GM13977 (cell line): ENCODE measurements at regions not wholly inside any gene's neighbourhood (a gene's known extent, or its start where the extent isn't known, plus 50 kb on each side); places are given as distances from the start of the nearest gene placed in this dataset.

Experiments used
- DNase-seq: peaks from one replicate; pipeline ENCODE4 v3.0.0; 2012; ENCODE audit warnings: low spot score
- in situ Hi-C: fragments of 300-500 bp; cut with MboI; formaldehyde crosslinking; loops from one replicate; pipeline ENCODE4 v1.12.0; 2022; ENCODE audit warnings: low sequenced_read_pairs, low pct_unique_long_range_greater_than_20kb, mixed read lengths, inconsistent platforms; ENCODE audit not compliant: unreplicated experiment
- TF ChIP-seq, protein P1 (sequence below): IDR thresholded peaks from 2 replicates; pipeline ENCODE4 v1.5.1; 2012; ENCODE audit warnings: mild to moderate bottlenecking, control low read depth; ENCODE audit not compliant: insufficient read depth; ENCODE audit errors: extremely low read depth, missing control alignments

DNA sequence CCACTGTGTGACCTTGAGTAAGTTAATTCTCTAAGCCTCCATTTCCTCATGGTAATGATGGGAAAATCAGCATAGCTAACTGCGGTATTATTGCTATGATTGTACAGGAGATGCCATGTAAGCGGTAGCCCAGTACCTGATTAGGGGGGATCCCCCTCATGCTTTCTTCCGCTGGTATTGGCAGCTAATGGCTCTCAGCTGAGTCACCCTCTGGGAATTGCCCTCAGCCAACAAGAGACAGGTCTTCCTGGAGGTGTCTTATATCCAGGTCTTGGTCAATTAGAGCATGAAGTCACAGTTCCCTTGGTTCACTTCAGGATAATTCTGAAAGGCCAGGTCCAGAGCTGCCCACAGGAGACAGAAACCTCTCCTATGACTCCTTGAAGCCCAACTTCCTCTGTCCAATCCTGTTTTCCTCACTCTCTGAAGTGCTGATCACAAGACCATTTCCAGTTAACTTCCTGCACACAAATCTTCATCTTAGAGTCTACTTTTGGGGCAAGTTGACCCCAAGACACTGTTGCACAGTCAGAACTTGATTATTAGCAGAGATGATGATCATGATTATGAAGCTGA is 724.7 kb upstream of the ZNF385D start:
- in situ Hi-C loops, result no loop called here
- no peak for DNase-seq
- TF ChIP-seq, protein P1, sequence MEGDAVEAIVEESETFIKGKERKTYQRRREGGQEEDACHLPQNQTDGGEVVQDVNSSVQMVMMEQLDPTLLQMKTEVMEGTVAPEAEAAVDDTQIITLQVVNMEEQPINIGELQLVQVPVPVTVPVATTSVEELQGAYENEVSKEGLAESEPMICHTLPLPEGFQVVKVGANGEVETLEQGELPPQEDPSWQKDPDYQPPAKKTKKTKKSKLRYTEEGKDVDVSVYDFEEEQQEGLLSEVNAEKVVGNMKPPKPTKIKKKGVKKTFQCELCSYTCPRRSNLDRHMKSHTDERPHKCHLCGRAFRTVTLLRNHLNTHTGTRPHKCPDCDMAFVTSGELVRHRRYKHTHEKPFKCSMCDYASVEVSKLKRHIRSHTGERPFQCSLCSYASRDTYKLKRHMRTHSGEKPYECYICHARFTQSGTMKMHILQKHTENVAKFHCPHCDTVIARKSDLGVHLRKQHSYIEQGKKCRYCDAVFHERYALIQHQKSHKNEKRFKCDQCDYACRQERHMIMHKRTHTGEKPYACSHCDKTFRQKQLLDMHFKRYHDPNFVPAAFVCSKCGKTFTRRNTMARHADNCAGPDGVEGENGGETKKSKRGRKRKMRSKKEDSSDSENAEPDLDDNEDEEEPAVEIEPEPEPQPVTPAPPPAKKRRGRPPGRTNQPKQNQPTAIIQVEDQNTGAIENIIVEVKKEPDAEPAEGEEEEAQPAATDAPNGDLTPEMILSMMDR, result no peak

GRCh38 chr3:22476976-22477375 is 726.0 kb upstream of the ZNF385D start:
- TF ChIP-seq, protein P1, result no peak

DNA sequence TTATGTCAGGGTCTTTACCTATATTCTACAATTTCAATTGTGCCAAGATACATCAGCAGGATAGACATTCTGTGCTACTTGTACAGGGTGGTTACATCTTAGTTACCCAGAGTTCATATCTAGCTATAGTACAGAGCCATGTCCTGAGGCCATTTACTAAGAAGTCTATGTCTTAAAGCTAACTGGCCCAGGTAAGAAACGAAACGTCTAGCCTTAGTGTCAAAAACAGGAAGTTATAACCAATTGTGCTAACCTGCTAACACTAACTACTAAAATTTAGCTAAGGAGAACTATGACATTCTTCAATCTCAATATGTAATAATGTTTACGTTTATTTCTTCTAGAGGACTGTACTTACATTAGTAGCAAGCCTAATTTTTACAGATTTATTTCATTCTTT is 717.2 kb upstream of the UBE2E2 start:
- in situ Hi-C loops, result no loop called here
- DNase-seq, result no peak
- TF ChIP-seq, protein P1, result no peak

More at GRCh38 chr3:22476976-22477375, 726.0 kb upstream of the ZNF385D start:
- no peak for DNase-seq
- in situ Hi-C loops, result no loop called here

DNA sequence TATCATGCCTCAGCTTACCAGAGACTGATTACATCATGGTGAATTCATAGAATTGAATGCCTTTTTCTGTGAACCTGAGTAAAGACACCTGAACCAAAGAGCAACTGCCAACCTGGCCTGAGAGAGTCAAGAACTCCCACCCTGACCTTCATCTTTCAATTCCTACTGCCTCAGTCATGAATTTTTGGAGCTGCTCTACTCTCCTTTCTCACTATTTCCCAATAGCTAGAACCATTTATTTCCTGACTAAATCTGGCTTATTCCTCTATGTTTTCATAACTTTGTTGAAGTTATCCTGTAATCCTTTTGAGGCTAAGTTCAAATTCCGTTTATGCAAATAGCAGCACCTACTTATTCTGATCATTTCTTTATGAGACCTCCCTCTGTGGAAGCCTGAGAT is 712.4 kb upstream of the UBE2E2 start:
- TF ChIP-seq, protein P1, result no peak
- in situ Hi-C loops, result no loop called here
- no peak for DNase-seq

GRCh38 chr3:22491344-22491743 is 711.8 kb upstream of the UBE2E2 start:
- no peak for DNase-seq
- TF ChIP-seq, protein P1, result no peak
- in situ Hi-C loops, result no loop called here

GRCh38 chr3:22492342-22492741 is 710.8 kb upstream of the UBE2E2 start:
- TF ChIP-seq, protein P1, result no peak
- DNase-seq, result no peak
- in situ Hi-C loops, result no loop called here
